HT1080 (cell line): ENCODE measurements at regions not wholly inside any gene's neighbourhood (a gene's known extent, or its start where the extent isn't known, plus 50 kb on each side); places are given as distances from the start of the nearest gene placed in this dataset.
A peak's percentile ranks its signal among the peaks of the same experiment; 100 is the strongest.

Experiments
- DNase-seq: peaks from one replicate; pipeline ENCODE4 v3.0.0-alpha.2; 2015; ENCODE audit warnings: low read depth

DNA sequence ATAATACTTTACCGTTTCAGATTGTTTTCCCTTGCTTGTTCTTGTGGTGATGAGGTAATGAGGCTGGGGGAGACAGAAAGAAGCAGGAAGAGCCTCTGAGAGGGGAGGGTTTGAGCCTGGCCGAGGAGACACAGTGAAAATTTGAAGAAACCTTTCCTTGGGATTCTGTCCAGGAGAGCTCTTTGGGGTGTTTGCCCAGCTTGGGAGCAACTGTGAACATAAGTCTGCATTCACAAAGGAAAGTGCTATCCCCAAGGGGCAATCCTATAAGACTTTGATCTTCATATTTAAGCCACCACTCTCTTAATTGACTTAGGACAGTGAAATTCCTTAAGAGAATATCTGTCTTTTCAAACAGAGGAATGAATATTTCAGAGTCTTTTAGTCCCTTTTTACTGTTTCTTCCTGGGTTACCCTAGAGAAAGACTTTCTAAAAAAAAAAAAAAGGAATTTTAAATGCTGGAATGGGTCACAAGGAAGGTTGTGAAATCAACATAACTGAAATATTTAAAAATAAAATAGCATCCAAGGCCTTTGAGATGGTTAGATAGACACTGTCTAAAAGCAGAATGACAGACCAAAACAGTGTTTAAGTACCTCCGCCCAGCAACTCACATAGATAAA lies 52.5 kb upstream of the STAM2 start:
- no peak for DNase-seq

GRCh38 chr2:152231446-152231845 lies 55.9 kb upstream of the STAM2 start:
- DNase-seq: no peak

DNA sequence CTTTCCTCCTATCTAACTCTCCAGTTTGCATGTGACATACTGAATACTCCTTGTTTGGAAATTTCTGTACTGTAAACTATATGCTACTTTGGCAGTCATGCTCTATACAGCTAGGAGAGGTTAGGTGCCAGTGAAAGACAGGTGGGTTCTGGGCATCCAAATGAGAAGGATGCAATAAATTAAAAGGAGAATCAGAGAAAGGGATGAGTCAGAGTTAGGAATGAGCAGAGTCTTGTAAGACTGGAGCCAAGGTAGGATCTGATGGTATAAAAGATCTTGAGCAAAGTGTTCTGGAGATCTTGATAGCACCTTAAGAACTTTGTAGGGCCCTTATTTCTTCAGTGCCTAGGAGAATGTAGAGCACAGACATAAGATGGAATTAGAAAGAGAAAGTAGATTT lies 58.7 kb upstream of the STAM2 start:
- DNase-seq: no peak

GRCh38 chr2:152236191-152236925 lies 60.8 kb upstream of the STAM2 start:
- DNase-seq: no peak

GRCh38 chr2:152238016-152238415 lies 62.5 kb upstream of the STAM2 start:
- no peak for DNase-seq

GRCh38 chr2:152240559-152241231 lies 65.1 kb upstream of the STAM2 start:
- peak; percentile 85 for DNase-seq

GRCh38 chr2:152241948-152242729 lies 66.6 kb upstream of the STAM2 start:
- DNase-seq: no peak

GRCh38 chr2:152242787-152243472 lies 67.4 kb upstream of the STAM2 start:
- no peak for DNase-seq

- DNase-seq: no peak
These were observed 68.4 kb upstream of the STAM2 start for GRCh38 chr2:152243761-152244640.

DNA sequence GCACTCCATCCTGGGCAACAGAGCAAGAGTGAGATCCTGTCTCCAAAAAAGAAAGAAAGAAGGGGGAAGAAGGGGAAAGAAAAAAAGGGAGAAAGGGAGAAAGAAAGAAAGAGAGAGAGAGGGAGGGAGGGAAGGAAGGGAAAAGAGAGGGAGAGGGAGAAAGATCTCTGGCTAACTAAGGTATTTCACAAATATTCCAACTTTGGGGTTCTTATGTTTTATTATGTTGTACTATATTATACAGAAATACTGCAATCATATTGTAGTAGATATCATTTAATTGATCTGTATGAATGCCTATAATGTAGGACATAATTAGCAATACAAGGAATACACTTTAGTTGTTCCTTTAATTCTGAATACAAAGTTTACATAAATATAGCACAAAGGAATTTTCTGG lies 70.1 kb upstream of the STAM2 start:
- DNase-seq: no peak

DNA sequence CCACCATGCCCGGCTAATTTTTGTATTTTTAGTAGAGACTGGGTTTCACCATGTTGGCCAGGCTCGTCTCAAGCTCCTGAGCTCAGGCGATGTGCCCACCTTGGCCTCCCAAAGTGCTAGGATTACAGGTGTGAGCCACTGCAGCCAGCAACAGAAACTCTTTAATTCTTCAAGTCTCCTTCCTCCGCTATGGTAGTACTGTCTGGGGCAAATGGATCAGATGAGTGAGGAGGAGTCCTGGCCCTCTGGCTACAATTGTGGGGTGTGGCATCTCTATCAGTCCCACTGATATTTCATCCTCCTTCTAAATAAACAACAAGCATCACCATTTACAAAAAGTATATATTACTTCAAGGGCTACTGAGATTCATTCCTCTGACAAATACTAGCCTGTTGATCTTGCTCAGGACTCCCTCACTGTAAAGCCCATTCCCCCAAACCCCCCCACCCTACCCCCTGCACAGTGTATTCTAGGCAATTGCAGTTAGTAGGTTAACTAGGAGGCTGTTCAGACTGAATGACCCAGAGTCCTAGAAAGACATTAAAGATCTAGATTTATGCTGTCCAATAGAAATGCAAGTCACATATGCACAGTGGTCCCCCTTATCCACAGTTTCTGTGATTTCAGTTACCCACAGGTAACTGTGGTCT lies 71.2 kb upstream of the STAM2 start:
- DNase-seq: no peak

- peak; percentile 91 for DNase-seq
These were observed 71.8 kb upstream of the STAM2 start for GRCh38 chr2:152247337-152247695.

- DNase-seq: no peak
These were observed 75.0 kb upstream of the STAM2 start for GRCh38 chr2:152250421-152251100.

DNA sequence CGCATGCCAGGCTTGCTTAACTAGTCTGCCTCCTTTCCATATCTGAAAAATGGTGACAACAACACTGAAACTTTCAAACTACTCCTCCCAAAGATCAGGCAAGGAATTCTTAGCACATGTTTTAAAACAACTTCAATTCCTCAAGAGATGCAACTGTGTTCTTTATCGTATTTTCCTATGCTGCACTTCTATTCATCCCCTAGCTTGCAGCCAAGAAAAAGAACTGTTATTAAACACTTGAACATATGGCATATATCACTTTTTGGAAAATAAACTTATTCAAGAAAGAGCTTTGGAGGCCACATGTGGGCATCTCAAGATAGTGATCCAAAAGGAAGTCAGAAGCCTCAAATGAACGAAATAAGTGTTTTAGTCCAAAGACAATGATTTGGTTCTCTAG lies 75.6 kb upstream of the STAM2 start:
- DNase-seq: no peak

- no peak for DNase-seq
These were observed 76.2 kb upstream of the STAM2 start for GRCh38 chr2:152251811-152252210.

DNA sequence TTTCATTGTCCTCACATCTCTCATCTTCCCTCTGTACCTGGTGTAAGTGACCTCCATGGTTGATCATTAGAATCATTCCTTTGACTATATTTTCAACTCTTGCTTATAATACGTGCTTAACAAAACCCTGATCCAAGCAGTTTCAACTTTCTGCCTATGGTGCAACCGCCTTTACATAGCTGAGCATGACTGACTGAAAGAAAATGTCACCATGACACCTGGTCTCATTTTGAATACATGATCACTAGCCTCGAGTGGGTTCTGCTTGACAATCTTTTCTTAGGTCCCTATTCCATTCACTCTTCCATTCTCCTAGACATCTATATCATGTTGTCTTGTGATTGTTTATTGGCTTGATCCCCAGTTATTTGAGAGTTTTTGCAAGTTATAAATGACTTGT lies 78.9 kb upstream of the STAM2 start:
- no peak for DNase-seq

GRCh38 chr2:152254976-152255375 lies 79.4 kb upstream of the STAM2 start:
- no peak for DNase-seq

GRCh38 chr2:152255918-152256317 lies 79.1 kb upstream of the FMNL2 start:
- no peak for DNase-seq

DNA sequence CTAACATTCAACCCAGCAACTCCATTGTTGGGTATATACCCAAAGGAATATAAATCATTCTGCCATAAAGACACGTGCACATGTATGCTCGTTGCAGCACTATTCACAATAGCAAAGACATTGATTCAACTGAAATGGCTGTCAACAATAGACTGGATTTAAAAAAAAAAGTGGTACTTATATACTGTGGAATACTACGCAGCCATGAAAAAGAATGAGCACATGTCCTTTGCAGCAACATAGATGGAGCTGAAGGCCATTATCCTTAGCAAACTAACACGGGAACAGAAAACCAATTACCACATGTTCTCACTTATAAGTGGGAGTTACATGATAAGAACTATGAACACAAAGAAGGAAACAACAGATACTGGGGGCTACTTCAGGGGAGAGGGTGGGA lies 74.0 kb upstream of the FMNL2 start:
- DNase-seq: no peak
